IMR-90 (cell line): ENCODE measurements at regions not wholly inside any gene's neighbourhood (a gene's known extent, or its start where the extent isn't known, plus 50 kb on each side); places are given as distances from the start of the nearest gene placed in this dataset.

Experiments
- ATAC-seq: fragments of 200-7000 bp; cut with Tn5 transposase; 2 replicates; pipeline ENCODE4 v1.9.1; 2020; ENCODE audit warnings: low read depth, mild to moderate bottlenecking, moderate library complexity
- BruUV-seq: library from RNA; stranded (reverse); fragments of 400-500 nt; replicated peaks from 2 replicates; lab custom pipeline; 2021; lab: Mats Ljungman, UMichigan
- CTCF ChIA-PET: fragments of 300-600 bp; formaldehyde crosslinking; extraction: SDS; loops from one replicate; lab custom pipeline; 2021; ENCODE audit warnings: antibody characterized with exemption; lab: Yijun Ruan, JAX
- POLR2A ChIA-PET: fragments of 300-600 bp; sonication (Branson Sonifier 250); formaldehyde crosslinking; loops from one replicate; lab custom pipeline; 2022; ENCODE audit warnings: antibody characterized with exemption; ENCODE audit not compliant: unreplicated experiment; lab: Charles Lee
- DNase-seq: peaks from one replicate; pipeline ENCODE4 v3.0.0; 2013
- H2AFZ ChIP-seq: replicated peaks from 2 replicates; pipeline ENCODE3; 2013; ENCODE audit warnings: low read length, mild to moderate bottlenecking; ENCODE audit not compliant: poor library complexity
- H2AK5ac ChIP-seq: 2 replicates; pipeline ENCODE4 v1.6.1; 2013; ENCODE audit warnings: low read depth, low read length, inconsistent platforms
- H2AK9ac ChIP-seq: replicated peaks from 2 replicates; pipeline ENCODE3; 2013; ENCODE audit warnings: mild to moderate bottlenecking, low read depth, low read length, moderate library complexity; ENCODE audit not compliant: poor library complexity
- H2BK120ac ChIP-seq: 2 replicates; pipeline ENCODE4 v1.6.1; 2013; ENCODE audit warnings: low read depth, low read length, inconsistent platforms
- H2BK15ac ChIP-seq: 3 replicates; pipeline ENCODE4 v1.6.1; 2013; ENCODE audit warnings: low read depth, low read length, inconsistent platforms
- H2BK20ac ChIP-seq: 2 replicates; pipeline ENCODE4 v1.6.1; 2013; ENCODE audit warnings: low read depth, mild to moderate bottlenecking, inconsistent platforms, low read length, moderate library complexity
- H2BK5ac ChIP-seq: 2 replicates; pipeline ENCODE4 v1.6.1; 2013; ENCODE audit warnings: mild to moderate bottlenecking, low read depth, low read length, inconsistent platforms; ENCODE audit not compliant: poor library complexity, severe bottlenecking
- H3K14ac ChIP-seq: replicated peaks from 2 replicates; pipeline ENCODE4 v1.6.1; 2013; ENCODE audit warnings: low read depth, low read length, inconsistent platforms
- H3K18ac ChIP-seq: 2 replicates; pipeline ENCODE4 v1.6.1; 2013; ENCODE audit warnings: low read depth, low read length, control low read depth
- H3K23ac ChIP-seq: 2 replicates; pipeline ENCODE4 v1.6.1; 2013; ENCODE audit warnings: low read depth, low read length, inconsistent platforms
- H3K27ac ChIP-seq: 2 replicates; pipeline ENCODE4 v1.5.1; 2013; ENCODE audit warnings: mild to moderate bottlenecking, control low read depth, low read length; ENCODE audit not compliant: insufficient read depth
- H3K27me3 ChIP-seq: 2 replicates; pipeline ENCODE4 v1.6.1; 2013; ENCODE audit warnings: low read length; ENCODE audit not compliant: control insufficient read depth, insufficient read depth
- H3K36me3 ChIP-seq: 2 replicates; pipeline ENCODE4 v1.6.1; 2013; ENCODE audit warnings: low read length, mixed read lengths; ENCODE audit not compliant: control insufficient read depth, insufficient read depth
- H3K4ac ChIP-seq: 2 replicates; pipeline ENCODE4 v1.6.1; 2013; ENCODE audit warnings: low read depth, low read length, inconsistent platforms
- H3K4me1 ChIP-seq: 2 replicates; pipeline ENCODE4 v1.6.1; 2013; ENCODE audit warnings: low read length, mixed read lengths; ENCODE audit not compliant: control insufficient read depth, insufficient read depth
- H3K4me2 ChIP-seq: 2 replicates; pipeline ENCODE4 v1.6.1; 2013; ENCODE audit warnings: low read depth, mild to moderate bottlenecking, control low read depth, low read length, moderate library complexity
- H3K4me3 ChIP-seq: 2 replicates; pipeline ENCODE4 v1.5.1; 2013; ENCODE audit warnings: low read depth, mild to moderate bottlenecking, control low read depth, low read length, moderate library complexity; ENCODE audit not compliant: insufficient read depth
- H3K56ac ChIP-seq: 2 replicates; pipeline ENCODE4 v1.6.1; 2013; ENCODE audit warnings: low read length, inconsistent platforms; ENCODE audit not compliant: insufficient read depth; ENCODE audit errors: extremely low read depth
- H3K79me1 ChIP-seq, 2 experiments: 2 replicates each; pipeline ENCODE4 v1.6.1; 2013; ENCODE audit warnings: low read length in 2 of 2, inconsistent platforms in 1 of 2, low read depth in 1 of 2
- H3K9ac ChIP-seq: 2 replicates; pipeline ENCODE4 v1.6.1; 2013; ENCODE audit warnings: low read depth, low read length, control low read depth
- H3K9me1 ChIP-seq: 2 replicates; pipeline ENCODE4 v1.6.1; 2013; ENCODE audit warnings: low read length, inconsistent platforms; ENCODE audit not compliant: insufficient read depth
- H3K9me3 ChIP-seq: 2 replicates; pipeline ENCODE4 v1.6.1; 2013; ENCODE audit warnings: low read length; ENCODE audit not compliant: control insufficient read depth, insufficient read depth
- H4K20me1 ChIP-seq: 2 replicates; pipeline ENCODE4 v1.6.1; 2013; ENCODE audit warnings: low read length, inconsistent platforms; ENCODE audit not compliant: insufficient read depth
- H4K5ac ChIP-seq: 2 replicates; pipeline ENCODE4 v1.6.1; 2013; ENCODE audit warnings: mild to moderate bottlenecking, low read depth, low read length, control low read depth
- H4K8ac ChIP-seq, 2 experiments: 2 replicates each; pipeline ENCODE4 v1.6.1; 2013; ENCODE audit warnings: low read depth in 2 of 2, low read length in 2 of 2, control low read depth in 1 of 2, inconsistent platforms in 1 of 2
- H4K91ac ChIP-seq: 2 replicates; pipeline ENCODE4 v1.6.1; 2013; ENCODE audit warnings: low read depth, low read length, inconsistent platforms; ENCODE audit not compliant: insufficient read depth
- BHLHE40 ChIP-seq: fragments of 150-350 bp; IDR thresholded peaks from 2 replicates; pipeline ENCODE4 v1.6.1; 2016; ENCODE audit warnings: mild to moderate bottlenecking, low read depth, low read length
- FOS ChIP-seq: fragments of 150-350 bp; IDR thresholded peaks from 2 replicates; pipeline ENCODE4 v1.6.1; 2016; ENCODE audit warnings: low read depth, low read length
- MXI1 ChIP-seq: IDR thresholded peaks from 2 replicates; pipeline ENCODE4 v1.6.1; 2012; ENCODE audit warnings: low read depth, mild to moderate bottlenecking, low read length, moderate library complexity, borderline replicate concordance
- NFE2L2 ChIP-seq: fragments of 150-350 bp; IDR thresholded peaks from 2 replicates; pipeline ENCODE4 v1.6.1; 2016; ENCODE audit warnings: low read depth, mild to moderate bottlenecking, low read length
- RCOR1 ChIP-seq: IDR thresholded peaks from 2 replicates; pipeline ENCODE4 v1.6.1; 2012; ENCODE audit warnings: mild to moderate bottlenecking, low read length, improper control_type of control experiment; ENCODE audit not compliant: insufficient replicate concordance
- RFX5 ChIP-seq: IDR thresholded peaks from 2 replicates; pipeline ENCODE4 v1.8.0; 2012; ENCODE audit warnings: low read depth, mild to moderate bottlenecking, low read length, moderate library complexity
- WGBS, 2 experiments: methylation state at CpG; one replicate each; pipeline versions ENCODE4 v1.1.5 to v1.1.7; 2013; ENCODE audit warnings: missing lambda C conversion rate in 2 of 2; ENCODE audit not compliant: insufficient read length in 1 of 2; ENCODE audit errors: extremely low coverage in 2 of 2; 5-methylcytosine and 5-hydroxymethylcytosine counted together
- dilution Hi-C: fragments of 300-500 bp; cut with HindIII; formaldehyde crosslinking; loops from one replicate; pipeline ENCODE4 v1.14.3; 2018; ENCODE audit warnings: low sequenced_read_pairs; ENCODE audit not compliant: unreplicated experiment
- in situ Hi-C: fragments of 300-500 bp; cut with MboI; formaldehyde crosslinking; loops from 3 replicates; pipeline ENCODE4 v1.14.3; 2019; ENCODE audit warnings: low sequenced_read_pairs, inconsistent platforms, mixed read lengths
- intact Hi-C: fragments of 100-400 bp; cut with micrococcal nuclease; formaldehyde crosslinking; loops from 2 replicates; pipeline ENCODE4 v1.10.0; 2022
- TF ChIP-seq, protein P1 (sequence below): conservative IDR thresholded peaks from 2 replicates; pipeline ENCODE4 v1.5.1; 2012; ENCODE audit warnings: mild to moderate bottlenecking, low read depth, low read length, improper control_type of control experiment
- TF ChIP-seq, protein P2 (sequence below): fragments of 150-350 bp; IDR thresholded peaks from 2 replicates; pipeline ENCODE4 v1.6.1; 2017; ENCODE audit warnings: mild to moderate bottlenecking, antibody characterized with exemption, low read length, low read depth

DNA sequence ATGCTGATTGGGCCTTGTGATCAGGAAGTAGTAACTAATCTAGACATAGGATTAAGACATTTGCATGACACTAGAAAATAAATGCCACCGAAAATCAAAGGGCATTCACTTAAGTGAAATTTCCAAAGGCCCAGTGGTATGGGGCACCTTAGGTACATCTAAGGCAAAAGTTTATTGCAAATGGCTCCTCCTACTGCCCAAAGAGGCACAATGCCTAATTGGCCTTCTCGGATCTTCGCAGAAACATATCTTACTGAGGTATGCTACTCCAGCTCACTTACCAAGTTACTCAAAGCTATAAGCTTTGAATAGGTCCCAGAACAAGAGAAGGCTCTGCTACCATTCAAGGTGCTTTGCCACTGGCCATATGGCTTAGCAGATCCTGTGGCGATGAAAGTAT is 174.8 kb upstream of the CXCL13 start:
- Histone ChIP-seq H3K36me3 (no peaks in the 10 kb centered on the region), H4K91ac (no peak overlapping the region), H3K9ac (no peak overlapping the region), H3K4me3 (no peak overlapping the region), H3K27me3 (no peaks in the 10 kb centered on the region; the same call in 1 of the 2 replicates), H2BK120ac (no peak overlapping the region), H3K4ac (no peak overlapping the region), H3K18ac (no peak overlapping the region), H3K14ac (no peak overlapping the region), H3K4me2 (no peak overlapping the region), H4K20me1 (no peaks in the 10 kb centered on the region), H3K9me3 (no peaks in the 10 kb centered on the region), H3K79me1 (no peaks in the 10 kb centered on the region), H2AFZ (no peak overlapping the region), H2AK9ac (no peak overlapping the region), H3K9me1 (no peaks in the 10 kb centered on the region), H2AK5ac (no peak overlapping the region), H2BK20ac (no peak overlapping the region), H3K27ac (no peak overlapping the region), H4K8ac (no peak overlapping the region), H3K56ac (no peak overlapping the region), H4K5ac (no peak overlapping the region), H3K23ac (no peak overlapping the region), H3K4me1 (no peaks in the 10 kb centered on the region), H2BK15ac (no peak overlapping the region), H2BK5ac (no peak overlapping the region)
- ChIA-PET CTCF (no interaction called here), POLR2A (no interaction called here)
- in situ Hi-C loops: no loop called here
- dilution Hi-C loops: no loop called here
- no TSS peak for BruUV-seq
- TF ChIP-seq MXI1 (no peak), NFE2L2 (no peak), FOS (no peak), RCOR1 (no peak), BHLHE40 (no peak), RFX5 (no peak)
- TF ChIP-seq, protein P1, sequence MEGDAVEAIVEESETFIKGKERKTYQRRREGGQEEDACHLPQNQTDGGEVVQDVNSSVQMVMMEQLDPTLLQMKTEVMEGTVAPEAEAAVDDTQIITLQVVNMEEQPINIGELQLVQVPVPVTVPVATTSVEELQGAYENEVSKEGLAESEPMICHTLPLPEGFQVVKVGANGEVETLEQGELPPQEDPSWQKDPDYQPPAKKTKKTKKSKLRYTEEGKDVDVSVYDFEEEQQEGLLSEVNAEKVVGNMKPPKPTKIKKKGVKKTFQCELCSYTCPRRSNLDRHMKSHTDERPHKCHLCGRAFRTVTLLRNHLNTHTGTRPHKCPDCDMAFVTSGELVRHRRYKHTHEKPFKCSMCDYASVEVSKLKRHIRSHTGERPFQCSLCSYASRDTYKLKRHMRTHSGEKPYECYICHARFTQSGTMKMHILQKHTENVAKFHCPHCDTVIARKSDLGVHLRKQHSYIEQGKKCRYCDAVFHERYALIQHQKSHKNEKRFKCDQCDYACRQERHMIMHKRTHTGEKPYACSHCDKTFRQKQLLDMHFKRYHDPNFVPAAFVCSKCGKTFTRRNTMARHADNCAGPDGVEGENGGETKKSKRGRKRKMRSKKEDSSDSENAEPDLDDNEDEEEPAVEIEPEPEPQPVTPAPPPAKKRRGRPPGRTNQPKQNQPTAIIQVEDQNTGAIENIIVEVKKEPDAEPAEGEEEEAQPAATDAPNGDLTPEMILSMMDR: no peak
- TF ChIP-seq, protein P2, sequence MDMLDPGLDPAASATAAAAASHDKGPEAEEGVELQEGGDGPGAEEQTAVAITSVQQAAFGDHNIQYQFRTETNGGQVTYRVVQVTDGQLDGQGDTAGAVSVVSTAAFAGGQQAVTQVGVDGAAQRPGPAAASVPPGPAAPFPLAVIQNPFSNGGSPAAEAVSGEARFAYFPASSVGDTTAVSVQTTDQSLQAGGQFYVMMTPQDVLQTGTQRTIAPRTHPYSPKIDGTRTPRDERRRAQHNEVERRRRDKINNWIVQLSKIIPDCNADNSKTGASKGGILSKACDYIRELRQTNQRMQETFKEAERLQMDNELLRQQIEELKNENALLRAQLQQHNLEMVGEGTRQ: no peak
- DNase-seq (no peak), ATAC-seq (no peak)
- no CpG with 5 or more reads among the region's 4 CpGs for WGBS, 2 experiments
- intact Hi-C loops: no loop called here
